Neural cell (in vitro differentiated cells): ENCODE measurements at regions not wholly inside any gene's neighbourhood (a gene's known extent, or its start where the extent isn't known, plus 50 kb on each side); places are given as distances from the start of the nearest gene placed in this dataset.

Experiments
- H2AFZ ChIP-seq: fragments of 200-600, 300-800 bp; sonication (generic), shearing (Covaris generic); 2 replicates; pipeline ENCODE4 v1.6.0; 2014; ENCODE audit warnings: low read depth, mild to moderate bottlenecking, antibody characterized with exemption, low read length, moderate library complexity
- H3F3A ChIP-seq: fragments of 200-600 bp; shearing (Covaris generic); 2 replicates; pipeline ENCODE4 v1.6.1; 2016; ENCODE audit warnings: mild to moderate bottlenecking, moderate library complexity, mixed read lengths, antibody characterized with exemption, low read length; ENCODE audit not compliant: insufficient read depth, poor library complexity, severe bottlenecking
- H3K27ac ChIP-seq: fragments of 200-600, 300-800 bp; sonication (generic), shearing (Covaris generic); 2 replicates; pipeline ENCODE4 v1.5.1; 2014; ENCODE audit warnings: mild to moderate bottlenecking, low read length, moderate library complexity
- H3K27me3 ChIP-seq: fragments of 300-800, 200-600 bp; sonication (generic), shearing (Covaris generic); 2 replicates; pipeline ENCODE4 v1.6.0; 2014; ENCODE audit warnings: mild to moderate bottlenecking, low read depth, low read length, moderate library complexity; ENCODE audit not compliant: insufficient read depth
- H3K36me3 ChIP-seq: fragments of 300-800, 200-600 bp; sonication (generic), shearing (Covaris generic); 2 replicates; pipeline ENCODE4 v1.5.1; 2014; ENCODE audit warnings: mild to moderate bottlenecking, antibody characterized with exemption, low read length, moderate library complexity; ENCODE audit not compliant: insufficient read depth
- H3K4me2 ChIP-seq: fragments of 300-800, 200-600 bp; sonication (generic), shearing (Covaris generic); 2 replicates; pipeline ENCODE4 v1.6.0; 2014; ENCODE audit warnings: mild to moderate bottlenecking, low read length
- H3K4me3 ChIP-seq: fragments of 300-800, 200-600 bp; sonication (generic), shearing (Covaris generic); 2 replicates; pipeline ENCODE4 v1.5.1; 2014; ENCODE audit warnings: mild to moderate bottlenecking, low read length, moderate library complexity
- H3K79me2 ChIP-seq: fragments of 200-600 bp; shearing (Covaris generic); replicated peaks from 2 replicates; pipeline ENCODE4 v1.6.0; 2014; ENCODE audit warnings: mild to moderate bottlenecking, low read length, moderate library complexity; ENCODE audit not compliant: insufficient read depth
- H3K9ac ChIP-seq: fragments of 300-800, 200-600 bp; sonication (generic), shearing (Covaris generic); 2 replicates; pipeline ENCODE4 v1.6.1; 2016; ENCODE audit warnings: mild to moderate bottlenecking, low read length, mixed read lengths
- H3K9me2 ChIP-seq: fragments of 200-600 bp; shearing (Covaris generic); 2 replicates; pipeline ENCODE4 v1.6.1; 2016; ENCODE audit warnings: mild to moderate bottlenecking, low read length, mixed read lengths; ENCODE audit not compliant: insufficient read depth
- H3K9me3 ChIP-seq: fragments of 200-600, 300-800 bp; sonication (generic), shearing (Covaris generic); 2 replicates; pipeline ENCODE4 v1.6.1; 2016; ENCODE audit warnings: mild to moderate bottlenecking, mixed run types, low read length, moderate library complexity, mixed read lengths
- H4K20me1 ChIP-seq: fragments of 200-600 bp; shearing (Covaris generic); 2 replicates; pipeline ENCODE4 v1.6.1; 2016; ENCODE audit warnings: mild to moderate bottlenecking, mixed run types; ENCODE audit not compliant: insufficient read depth
- EP300 ChIP-seq: fragments of 450-650 bp; conservative IDR thresholded peaks from 2 replicates; pipeline ENCODE4 v1.6.1; 2014; ENCODE audit warnings: antibody characterized with exemption, mild to moderate bottlenecking, moderate library complexity; ENCODE audit not compliant: poor library complexity, severe bottlenecking
- EZH2 ChIP-seq: fragments of 200-600, 300-800 bp; shearing (Covaris generic), sonication (generic); IDR thresholded peaks from 2 replicates; pipeline ENCODE4 v1.6.1; 2014; ENCODE audit warnings: antibody characterized with exemption, low read length, borderline replicate concordance, mild to moderate bottlenecking; ENCODE audit not compliant: insufficient read depth, poor library complexity, severe bottlenecking
- MXI1 ChIP-seq: fragments of 450-650 bp; conservative IDR thresholded peaks from 2 replicates; pipeline ENCODE4 v1.6.1; 2014; ENCODE audit warnings: antibody characterized with exemption, mild to moderate bottlenecking; ENCODE audit not compliant: poor library complexity, severe bottlenecking
- POLR2AphosphoS5 ChIP-seq: IDR thresholded peaks from 2 replicates; pipeline ENCODE4 v1.6.1; 2012
- RAD21 ChIP-seq: fragments of 450-650 bp; conservative IDR thresholded peaks from 2 replicates; pipeline ENCODE4 v1.6.1; 2014; ENCODE audit warnings: antibody characterized with exemption, mild to moderate bottlenecking, moderate library complexity
- SMC3 ChIP-seq: fragments of 450-650 bp; conservative IDR thresholded peaks from 2 replicates; pipeline ENCODE4 v1.6.1; 2014; ENCODE audit warnings: antibody characterized with exemption, mild to moderate bottlenecking, moderate library complexity; ENCODE audit not compliant: poor library complexity
- TAF1 ChIP-seq: IDR thresholded peaks from 2 replicates; pipeline ENCODE4 v1.6.1; 2012; ENCODE audit warnings: low read depth
- TF ChIP-seq, protein P1 (sequence below): IDR thresholded peaks from 2 replicates; pipeline ENCODE4 v1.6.1; 2012; ENCODE audit warnings: borderline replicate concordance
- TF ChIP-seq, protein P2 (sequence below): fragments of 450-650 bp; IDR thresholded peaks from 2 replicates; pipeline ENCODE4 v1.5.1; 2014; ENCODE audit warnings: antibody characterized with exemption, mild to moderate bottlenecking, moderate library complexity; ENCODE audit not compliant: poor library complexity, severe bottlenecking

GRCh38 chr2:84187258-84187657, 271.8 kb downstream of the SUCLG1 start:
- Histone ChIP-seq H3K27ac (no peak overlapping the region), H3K9ac (no peak overlapping the region), H3K27me3 (no peaks in the 10 kb centered on the region), H3K4me2 (no peak overlapping the region), H3K9me3 (no peaks in the 10 kb centered on the region), H3K9me2 (no peaks in the 10 kb centered on the region), H2AFZ (no peak overlapping the region), H3K36me3 (no peaks in the 10 kb centered on the region), H4K20me1 (no peaks in the 10 kb centered on the region), H3F3A (no peaks in the 10 kb centered on the region), H3K4me3 (no peak overlapping the region), H3K79me2 (no peaks in the 10 kb centered on the region)
- TF ChIP-seq, protein P1, sequence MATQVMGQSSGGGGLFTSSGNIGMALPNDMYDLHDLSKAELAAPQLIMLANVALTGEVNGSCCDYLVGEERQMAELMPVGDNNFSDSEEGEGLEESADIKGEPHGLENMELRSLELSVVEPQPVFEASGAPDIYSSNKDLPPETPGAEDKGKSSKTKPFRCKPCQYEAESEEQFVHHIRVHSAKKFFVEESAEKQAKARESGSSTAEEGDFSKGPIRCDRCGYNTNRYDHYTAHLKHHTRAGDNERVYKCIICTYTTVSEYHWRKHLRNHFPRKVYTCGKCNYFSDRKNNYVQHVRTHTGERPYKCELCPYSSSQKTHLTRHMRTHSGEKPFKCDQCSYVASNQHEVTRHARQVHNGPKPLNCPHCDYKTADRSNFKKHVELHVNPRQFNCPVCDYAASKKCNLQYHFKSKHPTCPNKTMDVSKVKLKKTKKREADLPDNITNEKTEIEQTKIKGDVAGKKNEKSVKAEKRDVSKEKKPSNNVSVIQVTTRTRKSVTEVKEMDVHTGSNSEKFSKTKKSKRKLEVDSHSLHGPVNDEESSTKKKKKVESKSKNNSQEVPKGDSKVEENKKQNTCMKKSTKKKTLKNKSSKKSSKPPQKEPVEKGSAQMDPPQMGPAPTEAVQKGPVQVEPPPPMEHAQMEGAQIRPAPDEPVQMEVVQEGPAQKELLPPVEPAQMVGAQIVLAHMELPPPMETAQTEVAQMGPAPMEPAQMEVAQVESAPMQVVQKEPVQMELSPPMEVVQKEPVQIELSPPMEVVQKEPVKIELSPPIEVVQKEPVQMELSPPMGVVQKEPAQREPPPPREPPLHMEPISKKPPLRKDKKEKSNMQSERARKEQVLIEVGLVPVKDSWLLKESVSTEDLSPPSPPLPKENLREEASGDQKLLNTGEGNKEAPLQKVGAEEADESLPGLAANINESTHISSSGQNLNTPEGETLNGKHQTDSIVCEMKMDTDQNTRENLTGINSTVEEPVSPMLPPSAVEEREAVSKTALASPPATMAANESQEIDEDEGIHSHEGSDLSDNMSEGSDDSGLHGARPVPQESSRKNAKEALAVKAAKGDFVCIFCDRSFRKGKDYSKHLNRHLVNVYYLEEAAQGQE = no peak
- TF ChIP-seq, protein P2, sequence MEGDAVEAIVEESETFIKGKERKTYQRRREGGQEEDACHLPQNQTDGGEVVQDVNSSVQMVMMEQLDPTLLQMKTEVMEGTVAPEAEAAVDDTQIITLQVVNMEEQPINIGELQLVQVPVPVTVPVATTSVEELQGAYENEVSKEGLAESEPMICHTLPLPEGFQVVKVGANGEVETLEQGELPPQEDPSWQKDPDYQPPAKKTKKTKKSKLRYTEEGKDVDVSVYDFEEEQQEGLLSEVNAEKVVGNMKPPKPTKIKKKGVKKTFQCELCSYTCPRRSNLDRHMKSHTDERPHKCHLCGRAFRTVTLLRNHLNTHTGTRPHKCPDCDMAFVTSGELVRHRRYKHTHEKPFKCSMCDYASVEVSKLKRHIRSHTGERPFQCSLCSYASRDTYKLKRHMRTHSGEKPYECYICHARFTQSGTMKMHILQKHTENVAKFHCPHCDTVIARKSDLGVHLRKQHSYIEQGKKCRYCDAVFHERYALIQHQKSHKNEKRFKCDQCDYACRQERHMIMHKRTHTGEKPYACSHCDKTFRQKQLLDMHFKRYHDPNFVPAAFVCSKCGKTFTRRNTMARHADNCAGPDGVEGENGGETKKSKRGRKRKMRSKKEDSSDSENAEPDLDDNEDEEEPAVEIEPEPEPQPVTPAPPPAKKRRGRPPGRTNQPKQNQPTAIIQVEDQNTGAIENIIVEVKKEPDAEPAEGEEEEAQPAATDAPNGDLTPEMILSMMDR = no peak
- TF ChIP-seq MXI1 = no peak
- TF ChIP-seq SMC3 = no peak
- no peak for TF ChIP-seq TAF1
- TF ChIP-seq EP300 = no peak
- no peak for TF ChIP-seq RAD21
- no peak for TF ChIP-seq EZH2

GRCh38 chr2:84181927-84182326, 277.2 kb downstream of the SUCLG1 start:
- no peaks in the 10 kb centered on the region for H3K9me3 ChIP-seq
- no peak overlapping the region for H2AFZ ChIP-seq
- H3K4me2 ChIP-seq = no peak overlapping the region
- H3K9me2 ChIP-seq = no peaks in the 10 kb centered on the region
- no peak overlapping the region for H3K4me3 ChIP-seq
- no peak overlapping the region for H3K9ac ChIP-seq
- no peaks in the 10 kb centered on the region for H3K79me2 ChIP-seq
- no peaks in the 10 kb centered on the region for H4K20me1 ChIP-seq
- no peaks in the 10 kb centered on the region for H3K36me3 ChIP-seq
- no peaks in the 10 kb centered on the region for H3K27me3 ChIP-seq
- no peak overlapping the region for H3K27ac ChIP-seq
- TF ChIP-seq SMC3 (no peak), TAF1 (no peak), RAD21 (no peak), POLR2AphosphoS5 (no peak), EP300 (no peak), EZH2 (no peak), MXI1 (no peak)
- TF ChIP-seq, protein P1 = no peak
- TF ChIP-seq, protein P2 = no peak
- no peaks in the 10 kb centered on the region for H3F3A ChIP-seq
